Vagina (tissue), 2 donors: ENCODE measurements at regions not wholly inside any gene's neighbourhood (a gene's known extent, or its start where the extent isn't known, plus 50 kb on each side); places are given as distances from the start of the nearest gene placed in this dataset.

Source experiments
- CTCF ChIP-seq, 3 experiments: fragments of 450-650 bp in 2 of 3; fragments of 200-600 bp in 1 of 3; sonication (generic) in 1 of 3; IDR thresholded peaks; one replicate each; pipeline ENCODE4 v1.5.1; 2017 to 2019; ENCODE audit warnings: antibody characterized with exemption in 3 of 3, mild to moderate bottlenecking in 2 of 3, moderate library complexity in 2 of 3
- POLR2A ChIP-seq, 2 donors: fragments of 450-650 bp; IDR thresholded peaks; one replicate each; pipeline ENCODE4 v1.6.1; 2017; ENCODE audit warnings: antibody characterized with exemption in 2 of 2, mild to moderate bottlenecking in 2 of 2, moderate library complexity in 2 of 2
- POLR2AphosphoS5 ChIP-seq, 2 donors: sonication (generic); formaldehyde crosslinking; IDR thresholded peaks; one replicate each; pipeline ENCODE4 v1.9.0; 2017; ENCODE audit warnings: antibody characterized with exemption in 2 of 2, mild to moderate bottlenecking in 2 of 2, low read depth in 1 of 2; ENCODE audit not compliant: insufficient read depth in 1 of 2

GRCh38 chr11:15858881-15859280 lies 497.5 kb downstream of the SOX6 start:
- TF ChIP-seq POLR2A (IDR thresholded peaks at IDR 0.05) (no peak), CTCF (IDR thresholded peaks at IDR 0.05) (no peak), POLR2AphosphoS5 (IDR thresholded peaks at IDR 0.05; ENCODE audit: insufficient read depth in 1 of 2, low read depth in 1 of 2) (no peak)
